Coronary artery (tissue), 2 donors: ENCODE measurements at regions not wholly inside any gene's neighbourhood (a gene's known extent, or its start where the extent isn't known, plus 50 kb on each side); places are given as distances from the start of the nearest gene placed in this dataset.
A peak's percentile ranks its signal among the peaks of the same experiment; 100 is the strongest.

ENCODE experiments used
- DNase-seq: peaks from one replicate; pipeline ENCODE4 v3.0.0-alpha.2; 2017; ENCODE audit warnings: low spot score
- H3K27ac ChIP-seq, 2 donors: fragments of 200-600 bp; sonication (generic); one replicate each; pipeline ENCODE4 v1.5.1; 2016 to 2019
- H3K4me3 ChIP-seq: fragments of 200-600 bp; sonication (generic); 2 replicates; pipeline ENCODE4 v1.5.1; 2016; ENCODE audit warnings: mild to moderate bottlenecking, moderate library complexity
- TF ChIP-seq, protein P1 (sequence below): fragments of 200-600 bp; sonication (generic); IDR thresholded peaks from one replicate; pipeline ENCODE4 v1.5.1; 2019; ENCODE audit warnings: antibody characterized with exemption

DNA sequence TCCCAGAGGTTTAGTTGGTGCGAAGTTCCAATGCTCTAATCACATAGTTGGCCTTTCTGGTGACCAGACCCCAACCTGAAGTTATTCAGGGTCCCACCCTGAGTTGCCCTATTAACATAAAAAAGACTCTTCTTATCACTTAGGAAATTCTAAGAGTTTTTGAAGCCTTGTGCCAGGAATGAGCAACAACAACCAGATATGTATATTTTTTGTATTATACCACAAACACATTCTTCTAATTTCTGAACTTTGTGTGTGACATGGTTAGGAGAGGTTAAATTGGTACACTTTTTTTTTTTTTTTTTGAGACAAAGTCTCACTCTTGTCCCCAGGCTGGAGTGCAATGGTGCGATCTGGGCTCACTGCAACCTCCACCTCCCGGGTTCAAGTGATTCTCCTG, 320.4 kb upstream of the PDE3A start:
- no peak for DNase-seq
- no peak overlapping the region for H3K4me3 ChIP-seq
- TF ChIP-seq, protein P1, sequence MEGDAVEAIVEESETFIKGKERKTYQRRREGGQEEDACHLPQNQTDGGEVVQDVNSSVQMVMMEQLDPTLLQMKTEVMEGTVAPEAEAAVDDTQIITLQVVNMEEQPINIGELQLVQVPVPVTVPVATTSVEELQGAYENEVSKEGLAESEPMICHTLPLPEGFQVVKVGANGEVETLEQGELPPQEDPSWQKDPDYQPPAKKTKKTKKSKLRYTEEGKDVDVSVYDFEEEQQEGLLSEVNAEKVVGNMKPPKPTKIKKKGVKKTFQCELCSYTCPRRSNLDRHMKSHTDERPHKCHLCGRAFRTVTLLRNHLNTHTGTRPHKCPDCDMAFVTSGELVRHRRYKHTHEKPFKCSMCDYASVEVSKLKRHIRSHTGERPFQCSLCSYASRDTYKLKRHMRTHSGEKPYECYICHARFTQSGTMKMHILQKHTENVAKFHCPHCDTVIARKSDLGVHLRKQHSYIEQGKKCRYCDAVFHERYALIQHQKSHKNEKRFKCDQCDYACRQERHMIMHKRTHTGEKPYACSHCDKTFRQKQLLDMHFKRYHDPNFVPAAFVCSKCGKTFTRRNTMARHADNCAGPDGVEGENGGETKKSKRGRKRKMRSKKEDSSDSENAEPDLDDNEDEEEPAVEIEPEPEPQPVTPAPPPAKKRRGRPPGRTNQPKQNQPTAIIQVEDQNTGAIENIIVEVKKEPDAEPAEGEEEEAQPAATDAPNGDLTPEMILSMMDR, result no peak
- H3K27ac ChIP-seq, result no peak overlapping the region

GRCh38 chr12:20050221-20050620, 318.1 kb upstream of the PDE3A start:
- TF ChIP-seq, protein P1, result no peak
- H3K27ac ChIP-seq, result no peak overlapping the region
- DNase-seq, result no peak
- no peak overlapping the region for H3K4me3 ChIP-seq

- H3K27ac ChIP-seq, result no peak overlapping the region
- no peak overlapping the region for H3K4me3 ChIP-seq
- DNase-seq, result no peak
- TF ChIP-seq, protein P1, result no peak
Observed at GRCh38 chr12:20053782-20054181, 314.6 kb upstream of the PDE3A start.

GRCh38 chr12:20055856-20056255, 312.5 kb upstream of the PDE3A start:
- TF ChIP-seq, protein P1, result no peak
- no peak for DNase-seq
- Histone ChIP-seq H3K4me3 (no peak overlapping the region), H3K27ac (peak overlapping the region in 1 of 2 donors; percentile 2)

GRCh38 chr12:20057398-20057797, 310.9 kb upstream of the PDE3A start:
- DNase-seq, result no peak
- TF ChIP-seq, protein P1, result no peak
- Histone ChIP-seq H3K4me3 (no peak overlapping the region), H3K27ac (no peak overlapping the region)

GRCh38 chr12:20063116-20063515, 305.2 kb upstream of the PDE3A start:
- DNase-seq, result no peak
- H3K27ac ChIP-seq, result no peak overlapping the region
- TF ChIP-seq, protein P1, result no peak
- H3K4me3 ChIP-seq, result no peak overlapping the region

DNA sequence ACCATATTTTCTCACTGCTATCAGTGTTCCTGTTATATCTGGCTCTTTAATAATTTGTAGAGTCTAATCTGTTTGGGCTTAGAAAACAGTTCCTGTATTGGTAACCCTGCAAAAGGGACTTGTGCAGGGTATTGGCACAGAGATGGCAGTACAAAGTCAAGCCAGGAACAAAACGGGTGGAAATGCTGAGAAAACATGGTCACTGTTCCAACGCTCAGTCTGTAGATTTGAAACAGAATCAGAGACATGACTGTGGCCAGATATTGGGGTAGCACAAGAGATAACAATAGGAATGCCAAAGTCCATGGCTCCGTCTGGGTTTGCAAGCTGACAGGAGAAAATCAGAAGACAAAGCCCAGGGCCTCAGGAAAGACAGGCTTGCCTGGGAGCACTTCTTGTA, 290.7 kb upstream of the PDE3A start:
- no peak for DNase-seq
- H3K4me3 ChIP-seq, result no peak overlapping the region
- H3K27ac ChIP-seq, result peak overlapping the region; percentile 44 to 50
- TF ChIP-seq, protein P1, result no peak
